CD4-positive, alpha-beta T cell (primary cell): ENCODE measurements at regions not wholly inside any gene's neighbourhood (a gene's known extent, or its start where the extent isn't known, plus 50 kb on each side); places are given as distances from the start of the nearest gene placed in this dataset.

Experiments used
- ATAC-seq: fragments of 200-7000 bp; cut with Tn5 transposase; one replicate; pipeline ENCODE4 v1.10.0; 2022; ENCODE audit warnings: mild to moderate bottlenecking; ENCODE audit not compliant: poor library complexity
- CTCF ChIA-PET: fragments of 350-600 bp; sonication (Branson Sonifier 250); formaldehyde crosslinking; loops from one replicate; lab custom pipeline; 2021; ENCODE audit warnings: antibody characterized with exemption, inconsistent platforms; lab: Charles Lee
- POLR2A ChIA-PET: fragments of 350-600 bp; sonication (Branson Sonifier 250); formaldehyde crosslinking; loops from one replicate; lab custom pipeline; 2021; ENCODE audit warnings: antibody characterized with exemption, inconsistent platforms; lab: Charles Lee
- DNase-seq, 14 experiments: peaks; one replicate each; pipeline ENCODE4 v3.0.0-alpha.2; 2013 to 2020; ENCODE audit warnings: mixed read lengths in 2 of 14
- H3K27ac ChIP-seq, 2 donors: one replicate each; pipeline versions ENCODE4 v1.5.1 to v1.7.0; 2013; ENCODE audit warnings: low read length in 2 of 2, low read depth in 1 of 2, mild to moderate bottlenecking in 1 of 2
- H3K27me3 ChIP-seq, 2 experiments: 1 replicate in 1 of 2; 2 replicates in 1 of 2; pipeline versions ENCODE4 v1.6.1 to v1.7.0; 2013; ENCODE audit warnings: low read length in 2 of 2, control low read depth in 1 of 2, mild to moderate bottlenecking in 1 of 2, moderate library complexity in 1 of 2; ENCODE audit not compliant: insufficient read depth in 2 of 2, control insufficient read depth in 1 of 2
- H3K36me3 ChIP-seq: one replicate; pipeline ENCODE4 v1.6.1; 2013; ENCODE audit warnings: low read length, control low read depth; ENCODE audit not compliant: insufficient read depth
- H3K4me1 ChIP-seq: one replicate; pipeline ENCODE4 v1.6.1; 2013; ENCODE audit warnings: low read length, control low read depth; ENCODE audit not compliant: insufficient read depth
- H3K4me3 ChIP-seq: one replicate; pipeline ENCODE4 v1.5.1; 2013; ENCODE audit warnings: mild to moderate bottlenecking, low read length, moderate library complexity
- H3K9me3 ChIP-seq, 2 experiments: 1 replicate in 1 of 2; 2 replicates in 1 of 2; pipeline versions ENCODE4 v1.6.1 to v1.7.0; 2013; ENCODE audit warnings: low read length in 2 of 2, mild to moderate bottlenecking in 2 of 2, control low read depth in 1 of 2, moderate library complexity in 1 of 2; ENCODE audit not compliant: control insufficient read depth in 1 of 2, insufficient read depth in 1 of 2
- H3K27ac Mint-ChIP-seq: one replicate; pipeline ENCODE4 v1.8.0; 2020; ENCODE audit warnings: mixed read lengths
- H3K27me3 Mint-ChIP-seq: one replicate; pipeline ENCODE4 v1.8.0; 2021; ENCODE audit warnings: mixed read lengths
- H3K36me3 Mint-ChIP-seq: one replicate; pipeline ENCODE4 v1.8.0; 2021; ENCODE audit warnings: low read depth, mixed read lengths
- H3K4me1 Mint-ChIP-seq: one replicate; pipeline ENCODE4 v1.8.0; 2021; ENCODE audit warnings: low read depth, mixed read lengths
- H3K4me3 Mint-ChIP-seq: one replicate; pipeline ENCODE4 v1.8.0; 2020; ENCODE audit warnings: mild to moderate bottlenecking, mixed read lengths
- H3K9me3 Mint-ChIP-seq: one replicate; pipeline ENCODE4 v1.8.0; 2020; ENCODE audit warnings: mixed read lengths
- CTCF ChIP-seq: fragments of 200-600 bp; IDR thresholded peaks from one replicate; pipeline ENCODE4 v1.8.0; 2022; ENCODE audit warnings: antibody characterized with exemption, mild to moderate bottlenecking
- intact Hi-C, 2 experiments: fragments of 100-400 bp; cut with DNase I in 1 of 2; cut with micrococcal nuclease in 1 of 2; formaldehyde crosslinking; loops; one replicate each; pipeline versions ENCODE4 v1.15.1 to v1.9.0; 2023 to 2025; cut with DNase I, micrococcal nuclease

GRCh38 chr6:7053125-7053774, 54.5 kb upstream of the RREB1 start:
- intact Hi-C loops = loop anchor here (2.0 to 5.0 kb wide), 4 partner anchors 34 to 89 kb away; partner anchors contain the start of gene RREB1 (in 1 of the 2)
- DNase-seq (no peak), ATAC-seq (no peak)
- ChIA-PET CTCF (no interaction called here), POLR2A (interaction anchor here (0.6 to 3.7 kb wide), 10 partner anchors 8 to 171 kb away, joined by 3 to 22 read pairs (median 6); partner anchors contain the start of gene RREB1)
- Histone ChIP-seq H3K27ac (peak overlapping the region in 1 of 2 donors; percentile 12), H3K36me3 (no peaks in the 10 kb centered on the region), H3K9me3 (no peaks in the 10 kb centered on the region), H3K27me3 (no peaks in the 10 kb centered on the region), H3K4me1 (peaks cover 19% of the 10 kb centered on the region), H3K4me3 (peak overlapping the region; percentile 74)
- H3K9me3 Mint-ChIP-seq = no peaks in the 10 kb centered on the region
- H3K4me1 Mint-ChIP-seq = peaks cover 15% of the 10 kb centered on the region
- H3K27ac Mint-ChIP-seq = peak overlapping the region; percentile 79
- TF ChIP-seq CTCF = no peak
- no peaks in the 10 kb centered on the region for H3K36me3 Mint-ChIP-seq
- H3K27me3 Mint-ChIP-seq = no peaks in the 10 kb centered on the region
- peak overlapping the region; percentile 88 for H3K4me3 Mint-ChIP-seq
